ENCODE measurements at regions not wholly inside any gene's neighbourhood (a gene's known extent, or its start where the extent isn't known, plus 50 kb on each side); places are given as distances from the start of the nearest gene placed in this dataset.

- Histone ChIP-seq H3K27ac (ENCODE audit: low read length) (no peak overlapping the region), H3K79me2 (replicated peaks; ENCODE audit: insufficient read depth, low read length) (no peaks in the 10 kb centered on the region), H3K27me3 (ENCODE audit: insufficient read depth, low read depth, low read length) (no peaks in the 10 kb centered on the region), H3K9ac (ENCODE audit: low read length) (no peak overlapping the region), H3K9me2 (ENCODE audit: insufficient read depth, low read length) (no peaks in the 10 kb centered on the region), H3F3A (ENCODE audit: insufficient read depth, low read length, poor library complexity, severe bottlenecking) (no peaks in the 10 kb centered on the region), H3K9me3 (ENCODE audit: low read length) (peaks cover 5% of the 10 kb centered on the region), H3K4me3 (ENCODE audit: low read length) (no peak overlapping the region), H3K4me2 (ENCODE audit: low read length) (no peak overlapping the region), H3K36me3 (ENCODE audit: insufficient read depth, low read length) (no peaks in the 10 kb centered on the region), H4K20me1 (ENCODE audit: insufficient read depth) (no peaks in the 10 kb centered on the region), H2AFZ (ENCODE audit: low read depth, low read length) (no peak overlapping the region)
- no peak for TF ChIP-seq TAF1 (IDR thresholded peaks at IDR 0.05; ENCODE audit: low read depth)
- no peak for TF ChIP-seq RAD21 (conservative IDR thresholded peaks at IDR 0.05)
- TF ChIP-seq POLR2AphosphoS5 (IDR thresholded peaks at IDR 0.05), result no peak
Measured at GRCh38 chr15:44879066-44879465, 77.4 kb upstream of the TERB2 start.

- Histone ChIP-seq H3K4me3 (ENCODE audit: low read length) (no peak overlapping the region), H3K79me2 (replicated peaks; ENCODE audit: insufficient read depth, low read length) (no peaks in the 10 kb centered on the region), H2AFZ (ENCODE audit: low read depth, low read length) (no peak overlapping the region), H3K9ac (ENCODE audit: low read length) (no peak overlapping the region), H3K27ac (ENCODE audit: low read length) (no peak overlapping the region), H3K36me3 (ENCODE audit: insufficient read depth, low read length) (no peaks in the 10 kb centered on the region), H3K4me2 (ENCODE audit: low read length) (no peak overlapping the region), H3K9me3 (ENCODE audit: low read length) (no peaks in the 10 kb centered on the region), H3F3A (ENCODE audit: insufficient read depth, low read length, poor library complexity, severe bottlenecking) (no peaks in the 10 kb centered on the region), H4K20me1 (ENCODE audit: insufficient read depth) (no peaks in the 10 kb centered on the region), H3K27me3 (ENCODE audit: insufficient read depth, low read depth, low read length) (no peaks in the 10 kb centered on the region), H3K9me2 (ENCODE audit: insufficient read depth, low read length) (no peaks in the 10 kb centered on the region)
- no peak for TF ChIP-seq POLR2AphosphoS5 (IDR thresholded peaks at IDR 0.05)
- TF ChIP-seq CTCF (IDR thresholded peaks at IDR 0.05; ENCODE audit: poor library complexity, severe bottlenecking), result no peak
- no peak for TF ChIP-seq EP300 (conservative IDR thresholded peaks at IDR 0.05; ENCODE audit: poor library complexity, severe bottlenecking)
- no peak for TF ChIP-seq TAF1 (IDR thresholded peaks at IDR 0.05; ENCODE audit: low read depth)
- TF ChIP-seq RAD21 (conservative IDR thresholded peaks at IDR 0.05), result no peak
- no peak for TF ChIP-seq REST (IDR thresholded peaks at IDR 0.05; ENCODE audit: borderline replicate concordance)
- TF ChIP-seq EZH2 (IDR thresholded peaks at IDR 0.05; ENCODE audit: borderline replicate concordance, insufficient read depth, low read length, poor library complexity, severe bottlenecking), result no peak
- TF ChIP-seq MXI1 (conservative IDR thresholded peaks at IDR 0.05; ENCODE audit: poor library complexity, severe bottlenecking), result no peak
Measured at GRCh38 chr15:44882499-44882968, 74.0 kb upstream of the TERB2 start.

All from neural cell (in vitro differentiated cells).